ENCODE measurements at regions not wholly inside any gene's neighbourhood (a gene's known extent, or its start where the extent isn't known, plus 50 kb on each side); places are given as distances from the start of the nearest gene placed in this dataset.

GRCh38 chr9:19700699-19701098 is 88.1 kb downstream of the SLC24A2 start:
- TF ChIP-seq CTCF (IDR thresholded peaks at IDR 0.05) = no peak
- TF ChIP-seq POLR2A (IDR thresholded peaks at IDR 0.05) = no peak

Data from Peyer's patch (tissue), 4 donors.